ENCODE measurements at regions not wholly inside any gene's neighbourhood (a gene's known extent, or its start where the extent isn't known, plus 50 kb on each side); places are given as distances from the start of the nearest gene placed in this dataset.

GRCh38 chr7:82609746-82610145 lies 166.2 kb upstream of the CACNA2D1 start:
- CTCF ChIA-PET: no interaction called here
- intact Hi-C loops (cut with micrococcal nuclease; ENCODE audit: unreplicated experiment) (loop anchor here (10.0 kb wide), 3 partner anchors 375 to 1105 kb away; no protein-coding TSS in a partner anchor), in situ Hi-C loops (cut with HindIII; ENCODE audit: low pct_unique_long_range_greater_than_20kb, low sequenced_read_pairs) (no loop called here)
- TF ChIP-seq TCF7L2 (IDR thresholded peaks at IDR 0.05; ENCODE audit: low read depth, low read length): no peak
- no peak for DNase-seq (ENCODE audit: low read depth, low spot score)
- POLR2A ChIA-PET: interaction anchor here (0.5 kb wide), 1 partner anchor 117 kb away, joined by 5 read pairs; no protein-coding TSS in a partner anchor
- no TSS peak for BruUV-seq (replicated peaks)
- Histone ChIP-seq H3K27ac (ENCODE audit: low read length) (no peak overlapping the region), H3K4me3 (ENCODE audit: low read depth in 2 of 2, low read length in 2 of 2) (no peak overlapping the region), H3K27me3 (ENCODE audit: control insufficient read depth, insufficient read depth, low read length) (no peaks in the 10 kb centered on the region), H3K36me3 (ENCODE audit: control insufficient read depth, insufficient read depth, low read length) (no peaks in the 10 kb centered on the region), H3K9me3 (ENCODE audit: control insufficient read depth, insufficient read depth, low read depth, low read length) (no peaks in the 10 kb centered on the region), H3K4me1 (ENCODE audit: control insufficient read depth, insufficient read depth, low read length) (no peaks in the 10 kb centered on the region)
- ATAC-seq: no peak

GRCh38 chr7:82605247-82605864 lies 161.8 kb upstream of the CACNA2D1 start:
- ChIA-PET CTCF (interaction anchor here (0.8 to 1.2 kb wide), 2 partner anchors 9 to 371 kb away, joined by 3 to 5 read pairs; no protein-coding TSS in a partner anchor), POLR2A (no interaction called here)
- ATAC-seq (no peak), DNase-seq (ENCODE audit: low read depth, low spot score) (no peak)
- Histone ChIP-seq H3K27me3 (ENCODE audit: control insufficient read depth, insufficient read depth, low read length) (no peaks in the 10 kb centered on the region), H3K36me3 (ENCODE audit: control insufficient read depth, insufficient read depth, low read length) (no peaks in the 10 kb centered on the region), H3K9me3 (ENCODE audit: control insufficient read depth, insufficient read depth, low read depth, low read length) (no peaks in the 10 kb centered on the region), H3K4me3 (ENCODE audit: low read depth in 2 of 2, low read length in 2 of 2) (no peak overlapping the region), H3K4me1 (ENCODE audit: control insufficient read depth, insufficient read depth, low read length) (no peaks in the 10 kb centered on the region), H3K27ac (ENCODE audit: low read length) (no peak overlapping the region)
- no peak for TF ChIP-seq TCF7L2 (IDR thresholded peaks at IDR 0.05; ENCODE audit: low read depth, low read length)
- peak; percentile 79 for TF ChIP-seq CTCF (IDR thresholded peaks at IDR 0.05)
- no TSS peak for BruUV-seq (replicated peaks)
- in situ Hi-C loops (cut with HindIII; ENCODE audit: low pct_unique_long_range_greater_than_20kb, low sequenced_read_pairs) (no loop called here), intact Hi-C loops (cut with micrococcal nuclease; ENCODE audit: unreplicated experiment) (loop anchor here (10.0 kb wide), 3 partner anchors 371 to 1101 kb away; no protein-coding TSS in a partner anchor)

GRCh38 chr7:82602066-82602465 lies 158.5 kb upstream of the CACNA2D1 start:
- ATAC-seq (no peak), DNase-seq (ENCODE audit: low read depth, low spot score) (no peak)
- no peaks in the 10 kb centered on the region for H3K9me3 ChIP-seq (ENCODE audit: control insufficient read depth, insufficient read depth, low read depth, low read length)
- TF ChIP-seq SIN3A (IDR thresholded peaks at IDR 0.05; ENCODE audit: borderline replicate concordance, insufficient read depth, low read depth, low read length) (no peak), TCF7L2 (IDR thresholded peaks at IDR 0.05; ENCODE audit: low read depth, low read length) (no peak), POLR2AphosphoS5 (IDR thresholded peaks at IDR 0.05; ENCODE audit: low read depth, low read length) (no peak), REST (IDR thresholded peaks at IDR 0.05; ENCODE audit: insufficient read depth in 1 of 2, low read depth in 2 of 2, low read length in 1 of 2) (no peak), CTCF (IDR thresholded peaks at IDR 0.05) (no peak)
- CTCF ChIA-PET: no interaction called here
- no peak overlapping the region for H3K27ac ChIP-seq (ENCODE audit: low read length)
- H3K36me3 ChIP-seq (ENCODE audit: control insufficient read depth, insufficient read depth, low read length): no peaks in the 10 kb centered on the region
- POLR2A ChIA-PET: no interaction called here
- no TSS peak for BruUV-seq (replicated peaks)
- in situ Hi-C loops (cut with HindIII; ENCODE audit: low pct_unique_long_range_greater_than_20kb, low sequenced_read_pairs) (no loop called here), intact Hi-C loops (cut with micrococcal nuclease; ENCODE audit: unreplicated experiment) (loop anchor here (5.0 to 10.0 kb wide), 4 partner anchors 125 to 1097 kb away; no protein-coding TSS in a partner anchor)
- H3K4me3 ChIP-seq (ENCODE audit: low read depth in 2 of 2, low read length in 2 of 2): no peak overlapping the region
- H3K27me3 ChIP-seq (ENCODE audit: control insufficient read depth, insufficient read depth, low read length): no peaks in the 10 kb centered on the region
- no peaks in the 10 kb centered on the region for H3K4me1 ChIP-seq (ENCODE audit: control insufficient read depth, insufficient read depth, low read length)
